H1 (cell line): ENCODE measurements at regions not wholly inside any gene's neighbourhood (a gene's known extent, or its start where the extent isn't known, plus 50 kb on each side); places are given as distances from the start of the nearest gene placed in this dataset.
"Not testable (repeated sequence)": the region's sequence is repeated elsewhere in the genome, so short reads cannot be mapped to it uniquely, and the experiment has no call there.

Experiments
- EZH2 ChIP-seq: fragments of 200-600 bp; sonication (generic); IDR thresholded peaks from 2 replicates; pipeline ENCODE4 v1.7.1; 2012; ENCODE audit warnings: low read depth, mild to moderate bottlenecking, moderate library complexity, low read length, inconsistent platforms; ENCODE audit not compliant: severe bottlenecking
- JUN ChIP-seq: IDR thresholded peaks from 2 replicates; pipeline ENCODE4 v1.6.1; 2011; ENCODE audit warnings: low read depth, mild to moderate bottlenecking, improper control_type of control experiment, low read length
- JUND ChIP-seq: IDR thresholded peaks from 2 replicates; pipeline ENCODE4 v1.6.1; 2011; ENCODE audit warnings: mild to moderate bottlenecking, improper control_type of control experiment, low read length
- SP1 ChIP-seq: IDR thresholded peaks from 2 replicates; pipeline ENCODE4 v1.6.1; 2011; ENCODE audit warnings: low read depth, low read length
- TF ChIP-seq, protein P1 (sequence below), 3 experiments: IDR thresholded peaks; 1 replicate in 2 of 3; 2 replicates in 1 of 3; pipeline versions ENCODE4 v1.5.1 to v1.6.1; 2011; ENCODE audit warnings: low read length in 3 of 3, mild to moderate bottlenecking in 3 of 3, inconsistent platforms in 2 of 3, low read depth in 1 of 3, moderate library complexity in 1 of 3; ENCODE audit not compliant: insufficient read depth in 1 of 3; ENCODE audit errors: control extremely low read depth in 1 of 3

GRCh38 chr7:25700141-25700540 is 451.9 kb upstream of the NFE2L3 start:
- not testable (repeated sequence) for TF ChIP-seq JUN, JUND, EZH2, SP1
- TF ChIP-seq, protein P1, sequence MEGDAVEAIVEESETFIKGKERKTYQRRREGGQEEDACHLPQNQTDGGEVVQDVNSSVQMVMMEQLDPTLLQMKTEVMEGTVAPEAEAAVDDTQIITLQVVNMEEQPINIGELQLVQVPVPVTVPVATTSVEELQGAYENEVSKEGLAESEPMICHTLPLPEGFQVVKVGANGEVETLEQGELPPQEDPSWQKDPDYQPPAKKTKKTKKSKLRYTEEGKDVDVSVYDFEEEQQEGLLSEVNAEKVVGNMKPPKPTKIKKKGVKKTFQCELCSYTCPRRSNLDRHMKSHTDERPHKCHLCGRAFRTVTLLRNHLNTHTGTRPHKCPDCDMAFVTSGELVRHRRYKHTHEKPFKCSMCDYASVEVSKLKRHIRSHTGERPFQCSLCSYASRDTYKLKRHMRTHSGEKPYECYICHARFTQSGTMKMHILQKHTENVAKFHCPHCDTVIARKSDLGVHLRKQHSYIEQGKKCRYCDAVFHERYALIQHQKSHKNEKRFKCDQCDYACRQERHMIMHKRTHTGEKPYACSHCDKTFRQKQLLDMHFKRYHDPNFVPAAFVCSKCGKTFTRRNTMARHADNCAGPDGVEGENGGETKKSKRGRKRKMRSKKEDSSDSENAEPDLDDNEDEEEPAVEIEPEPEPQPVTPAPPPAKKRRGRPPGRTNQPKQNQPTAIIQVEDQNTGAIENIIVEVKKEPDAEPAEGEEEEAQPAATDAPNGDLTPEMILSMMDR (IDR thresholded peaks at IDR 0.05; ENCODE audit: control extremely low read depth in 1 of 3, insufficient read depth in 1 of 3, low read depth in 1 of 3, low read length in 3 of 3) = not testable (repeated sequence)
